Erythroblast (primary cell): ENCODE measurements at regions not wholly inside any gene's neighbourhood (a gene's known extent, or its start where the extent isn't known, plus 50 kb on each side); places are given as distances from the start of the nearest gene placed in this dataset.

Experiments used
- GATA1 ChIP-seq: IDR thresholded peaks from 2 replicates; pipeline ENCODE4 v1.6.1; 2011; ENCODE audit warnings: low read depth, mild to moderate bottlenecking, control low read depth, low read length, moderate library complexity
- POLR2A ChIP-seq: IDR thresholded peaks from 2 replicates; pipeline ENCODE4 v1.6.1; 2011; ENCODE audit warnings: mild to moderate bottlenecking, low read length

GRCh38 chr9:80649001-80649420 lies 1040.3 kb downstream of the TLE1 start:
- TF ChIP-seq POLR2A (no peak), GATA1 (no peak)
